ENCODE measurements at regions not wholly inside any gene's neighbourhood (a gene's known extent, or its start where the extent isn't known, plus 50 kb on each side); places are given as distances from the start of the nearest gene placed in this dataset.

- DNase-seq (no peak), ATAC-seq (no peak)
- intact Hi-C loops (cut with DNase I), result no loop called here
- TF ChIP-seq POLR2A (IDR thresholded peaks at IDR 0.05), result no peak
- TF ChIP-seq CTCF (IDR thresholded peaks at IDR 0.05), result no peak
- H3K4me3 ChIP-seq, result no peak overlapping the region
- H3K27me3 ChIP-seq, result no peaks in the 10 kb centered on the region
- H3K36me3 ChIP-seq, result no peaks in the 10 kb centered on the region
- H3K27ac ChIP-seq, result no peak overlapping the region
- no peaks in the 10 kb centered on the region for H3K9me3 ChIP-seq
- WGBS (ENCODE audit: insufficient coverage, low coverage, low lambda C conversion rate, missing lambda C conversion rate), result 84% methylated on average over 4 of the region's 4 CpGs
- no peaks in the 10 kb centered on the region for H3K4me1 ChIP-seq
These were observed 97.3 kb downstream of the CDCA7 start for GRCh38 chr2:173451941-173452340.

GRCh38 chr2:173452416-173452815, 97.7 kb downstream of the CDCA7 start:
- no peaks in the 10 kb centered on the region for H3K4me1 ChIP-seq
- no peaks in the 10 kb centered on the region for H3K9me3 ChIP-seq
- ATAC-seq (no peak), DNase-seq (no peak)
- H3K4me3 ChIP-seq, result no peak overlapping the region
- no peak overlapping the region for H3K27ac ChIP-seq
- intact Hi-C loops (cut with DNase I), result no loop called here
- 74% methylated on average over 8 of the region's 8 CpGs for WGBS (ENCODE audit: insufficient coverage, low coverage, low lambda C conversion rate, missing lambda C conversion rate)
- TF ChIP-seq CTCF (IDR thresholded peaks at IDR 0.05), result no peak
- no peak for TF ChIP-seq POLR2A (IDR thresholded peaks at IDR 0.05)
- no peaks in the 10 kb centered on the region for H3K36me3 ChIP-seq
- H3K27me3 ChIP-seq, result no peaks in the 10 kb centered on the region

GRCh38 chr2:173456960-173457359, 102.3 kb downstream of the CDCA7 start:
- TF ChIP-seq CTCF (IDR thresholded peaks at IDR 0.05) (no peak), POLR2A (IDR thresholded peaks at IDR 0.05) (no peak)
- Histone ChIP-seq H3K4me1 (no peaks in the 10 kb centered on the region), H3K27ac (no peak overlapping the region), H3K36me3 (no peaks in the 10 kb centered on the region), H3K9me3 (no peaks in the 10 kb centered on the region), H3K4me3 (no peak overlapping the region), H3K27me3 (no peaks in the 10 kb centered on the region)
- intact Hi-C loops (cut with DNase I), result no loop called here
- ATAC-seq (no peak), DNase-seq (no peak)
- 90% methylated on average over 7 of the region's 10 CpGs for WGBS (ENCODE audit: insufficient coverage, low coverage, low lambda C conversion rate, missing lambda C conversion rate)

GRCh38 chr2:173457366-173457765, 102.7 kb downstream of the CDCA7 start:
- Histone ChIP-seq H3K27me3 (no peaks in the 10 kb centered on the region), H3K9me3 (no peaks in the 10 kb centered on the region), H3K36me3 (no peaks in the 10 kb centered on the region), H3K4me1 (no peaks in the 10 kb centered on the region), H3K27ac (no peak overlapping the region), H3K4me3 (no peak overlapping the region)
- intact Hi-C loops (cut with DNase I), result no loop called here
- ATAC-seq (no peak), DNase-seq (no peak)
- no peak for TF ChIP-seq POLR2A (IDR thresholded peaks at IDR 0.05)
- TF ChIP-seq CTCF (IDR thresholded peaks at IDR 0.05), result no peak
- WGBS (ENCODE audit: insufficient coverage, low coverage, low lambda C conversion rate, missing lambda C conversion rate), result 61% methylated on average over 7 of the region's 7 CpGs

Data from right lobe of liver (tissue), 6 donors.